Neutrophil (primary cell): ENCODE measurements at regions not wholly inside any gene's neighbourhood (a gene's known extent, or its start where the extent isn't known, plus 50 kb on each side); places are given as distances from the start of the nearest gene placed in this dataset.

Experiments
- H3K27ac ChIP-seq: fragments of 200-600 bp; sonication (generic); 2 replicates; pipeline ENCODE4 v1.5.1; 2016; ENCODE audit warnings: mild to moderate bottlenecking, moderate library complexity
- H3K27me3 ChIP-seq: fragments of 200-600 bp; sonication (generic); 2 replicates; pipeline ENCODE4 v1.6.0; 2016; ENCODE audit warnings: mild to moderate bottlenecking
- H3K36me3 ChIP-seq: fragments of 200-600 bp; sonication (generic); 2 replicates; pipeline ENCODE4 v1.5.1; 2017
- H3K4me1 ChIP-seq, 2 experiments: fragments of 200-600 bp in 1 of 2; sonication (generic) in 1 of 2; 1 replicate in 1 of 2; 2 replicates in 1 of 2; pipeline versions ENCODE4 v1.5.1 to v1.6.1; 2013 to 2016; ENCODE audit warnings: low read depth in 1 of 2, low read length in 1 of 2, mild to moderate bottlenecking in 1 of 2, moderate library complexity in 1 of 2; ENCODE audit not compliant: control insufficient read depth in 1 of 2, insufficient read depth in 1 of 2
- H3K4me3 ChIP-seq, 2 experiments: fragments of 200-600 bp in 1 of 2; sonication (generic) in 1 of 2; 1 replicate in 1 of 2; 2 replicates in 1 of 2; pipeline ENCODE4 v1.5.1; 2013 to 2016; ENCODE audit warnings: low read depth in 1 of 2, low read length in 1 of 2, mild to moderate bottlenecking in 1 of 2, moderate library complexity in 1 of 2
- H3K9me3 ChIP-seq: fragments of 200-600 bp; sonication (generic); 2 replicates; pipeline ENCODE4 v1.5.1; 2016
- TF ChIP-seq, protein P1 (sequence below): fragments of 200-600 bp; sonication (generic); IDR thresholded peaks from 2 replicates; pipeline ENCODE4 v1.5.1; 2016; ENCODE audit warnings: antibody characterized with exemption

GRCh38 chr5:164728733-164729132, 1223.3 kb downstream of the MAT2B start:
- H3K4me1 ChIP-seq = no peaks in the 10 kb centered on the region
- TF ChIP-seq, protein P1, sequence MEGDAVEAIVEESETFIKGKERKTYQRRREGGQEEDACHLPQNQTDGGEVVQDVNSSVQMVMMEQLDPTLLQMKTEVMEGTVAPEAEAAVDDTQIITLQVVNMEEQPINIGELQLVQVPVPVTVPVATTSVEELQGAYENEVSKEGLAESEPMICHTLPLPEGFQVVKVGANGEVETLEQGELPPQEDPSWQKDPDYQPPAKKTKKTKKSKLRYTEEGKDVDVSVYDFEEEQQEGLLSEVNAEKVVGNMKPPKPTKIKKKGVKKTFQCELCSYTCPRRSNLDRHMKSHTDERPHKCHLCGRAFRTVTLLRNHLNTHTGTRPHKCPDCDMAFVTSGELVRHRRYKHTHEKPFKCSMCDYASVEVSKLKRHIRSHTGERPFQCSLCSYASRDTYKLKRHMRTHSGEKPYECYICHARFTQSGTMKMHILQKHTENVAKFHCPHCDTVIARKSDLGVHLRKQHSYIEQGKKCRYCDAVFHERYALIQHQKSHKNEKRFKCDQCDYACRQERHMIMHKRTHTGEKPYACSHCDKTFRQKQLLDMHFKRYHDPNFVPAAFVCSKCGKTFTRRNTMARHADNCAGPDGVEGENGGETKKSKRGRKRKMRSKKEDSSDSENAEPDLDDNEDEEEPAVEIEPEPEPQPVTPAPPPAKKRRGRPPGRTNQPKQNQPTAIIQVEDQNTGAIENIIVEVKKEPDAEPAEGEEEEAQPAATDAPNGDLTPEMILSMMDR = no peak
- no peak overlapping the region for H3K27ac ChIP-seq
- H3K36me3 ChIP-seq = no peaks in the 10 kb centered on the region
- no peak overlapping the region for H3K4me3 ChIP-seq
- no peaks in the 10 kb centered on the region for H3K27me3 ChIP-seq
- H3K9me3 ChIP-seq = no peaks in the 10 kb centered on the region

- H3K27me3 ChIP-seq = no peaks in the 10 kb centered on the region
- H3K4me1 ChIP-seq = no peaks in the 10 kb centered on the region
- no peak overlapping the region for H3K27ac ChIP-seq
- H3K4me3 ChIP-seq = no peak overlapping the region
- H3K36me3 ChIP-seq = no peaks in the 10 kb centered on the region
- no peaks in the 10 kb centered on the region for H3K9me3 ChIP-seq
- TF ChIP-seq, protein P1 = no peak
Observed at GRCh38 chr5:164735334-164735733, 1229.9 kb downstream of the MAT2B start.

DNA sequence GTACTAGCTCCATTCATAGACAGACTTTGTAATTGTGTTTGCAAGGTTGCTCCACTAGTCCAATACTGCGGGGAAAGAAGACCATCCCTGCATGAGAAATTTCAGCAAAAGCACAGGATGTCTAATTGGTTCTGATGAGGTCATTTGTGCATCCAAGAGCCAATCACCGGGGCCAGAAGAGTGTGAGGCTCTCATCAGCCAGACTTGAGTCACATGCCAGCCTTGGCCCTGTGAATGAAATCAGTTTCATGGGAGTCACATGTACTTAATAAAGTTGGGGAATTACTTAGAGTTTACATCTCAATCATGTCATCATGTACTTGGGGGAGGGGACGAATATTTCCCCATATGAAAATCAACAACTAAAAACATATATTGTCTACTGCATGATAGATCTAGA, 1236.0 kb downstream of the MAT2B start:
- Histone ChIP-seq H3K4me3 (no peak overlapping the region), H3K36me3 (no peaks in the 10 kb centered on the region), H3K27ac (no peak overlapping the region), H3K9me3 (no peaks in the 10 kb centered on the region), H3K4me1 (no peaks in the 10 kb centered on the region), H3K27me3 (no peaks in the 10 kb centered on the region)
- TF ChIP-seq, protein P1 = no peak

- no peak overlapping the region for H3K4me3 ChIP-seq
- no peaks in the 10 kb centered on the region for H3K4me1 ChIP-seq
- H3K27ac ChIP-seq = no peak overlapping the region
- no peaks in the 10 kb centered on the region for H3K36me3 ChIP-seq
- no peaks in the 10 kb centered on the region for H3K27me3 ChIP-seq
- TF ChIP-seq, protein P1 = no peak
- no peaks in the 10 kb centered on the region for H3K9me3 ChIP-seq
Observed at GRCh38 chr5:164742025-164742424, 1236.6 kb downstream of the MAT2B start.

DNA sequence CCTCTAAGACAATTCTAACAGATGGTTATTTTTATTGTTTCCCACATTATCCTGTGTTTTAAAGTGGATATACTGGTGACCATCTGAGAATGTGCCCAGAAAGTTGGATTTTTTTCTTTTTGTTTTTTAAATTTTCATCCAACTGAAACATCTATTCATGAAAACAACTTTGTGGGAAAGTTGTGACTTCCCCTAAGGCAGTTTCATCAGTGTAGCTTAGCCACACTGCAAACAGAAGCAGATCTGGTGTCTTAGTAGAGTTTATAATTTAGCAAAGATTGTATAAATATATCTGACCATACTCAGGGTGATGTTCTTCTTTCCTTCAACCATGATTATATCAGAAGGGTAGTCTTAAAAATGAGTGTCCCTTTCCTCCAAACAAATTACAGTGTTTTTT, 1241.3 kb downstream of the MAT2B start:
- H3K9me3 ChIP-seq = no peaks in the 10 kb centered on the region
- TF ChIP-seq, protein P1 = no peak
- H3K36me3 ChIP-seq = no peaks in the 10 kb centered on the region
- H3K4me1 ChIP-seq = no peaks in the 10 kb centered on the region
- no peak overlapping the region for H3K4me3 ChIP-seq
- no peaks in the 10 kb centered on the region for H3K27me3 ChIP-seq
- H3K27ac ChIP-seq = no peak overlapping the region

GRCh38 chr5:164747371-164747770, 1242.0 kb downstream of the MAT2B start:
- Histone ChIP-seq H3K4me1 (no peaks in the 10 kb centered on the region), H3K27me3 (no peaks in the 10 kb centered on the region), H3K4me3 (no peak overlapping the region), H3K27ac (no peak overlapping the region), H3K9me3 (no peaks in the 10 kb centered on the region), H3K36me3 (no peaks in the 10 kb centered on the region)
- TF ChIP-seq, protein P1 = no peak
